ENCODE measurements at regions not wholly inside any gene's neighbourhood (a gene's known extent, or its start where the extent isn't known, plus 50 kb on each side); places are given as distances from the start of the nearest gene placed in this dataset.
"Not testable (repeated sequence)": the region's sequence is repeated elsewhere in the genome, so short reads cannot be mapped to it uniquely, and the experiment has no call there.

DNA sequence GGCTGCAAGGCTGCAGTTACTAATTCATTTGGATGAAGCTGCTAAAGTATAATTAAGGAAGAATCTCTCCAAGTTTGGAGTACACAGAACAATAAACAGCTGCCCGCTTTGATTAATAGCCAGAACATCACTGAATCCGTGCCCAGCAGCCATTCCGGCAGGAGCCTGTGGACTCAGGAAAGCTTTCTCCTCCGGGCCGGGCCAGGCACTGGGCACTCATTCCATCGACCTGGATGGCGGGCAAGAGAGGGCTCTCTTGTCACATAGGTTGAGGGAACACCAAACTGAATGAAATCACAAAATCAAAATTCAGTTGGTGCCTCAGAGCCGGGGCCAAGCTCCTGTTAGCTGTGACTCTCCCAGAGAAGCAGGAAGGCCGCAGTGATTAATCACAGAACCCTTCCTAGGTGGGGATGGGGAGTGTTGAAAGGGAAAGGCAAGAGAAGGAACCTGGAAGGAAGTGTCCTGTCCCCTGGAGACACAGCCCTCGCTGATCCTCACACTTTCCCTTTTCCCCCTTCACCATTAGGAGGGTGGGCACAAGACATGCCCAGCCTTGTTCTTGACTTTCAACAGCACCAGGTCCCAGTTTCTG, 306.7 kb downstream of the NPHP4 start:
- TF ChIP-seq, protein P1, sequence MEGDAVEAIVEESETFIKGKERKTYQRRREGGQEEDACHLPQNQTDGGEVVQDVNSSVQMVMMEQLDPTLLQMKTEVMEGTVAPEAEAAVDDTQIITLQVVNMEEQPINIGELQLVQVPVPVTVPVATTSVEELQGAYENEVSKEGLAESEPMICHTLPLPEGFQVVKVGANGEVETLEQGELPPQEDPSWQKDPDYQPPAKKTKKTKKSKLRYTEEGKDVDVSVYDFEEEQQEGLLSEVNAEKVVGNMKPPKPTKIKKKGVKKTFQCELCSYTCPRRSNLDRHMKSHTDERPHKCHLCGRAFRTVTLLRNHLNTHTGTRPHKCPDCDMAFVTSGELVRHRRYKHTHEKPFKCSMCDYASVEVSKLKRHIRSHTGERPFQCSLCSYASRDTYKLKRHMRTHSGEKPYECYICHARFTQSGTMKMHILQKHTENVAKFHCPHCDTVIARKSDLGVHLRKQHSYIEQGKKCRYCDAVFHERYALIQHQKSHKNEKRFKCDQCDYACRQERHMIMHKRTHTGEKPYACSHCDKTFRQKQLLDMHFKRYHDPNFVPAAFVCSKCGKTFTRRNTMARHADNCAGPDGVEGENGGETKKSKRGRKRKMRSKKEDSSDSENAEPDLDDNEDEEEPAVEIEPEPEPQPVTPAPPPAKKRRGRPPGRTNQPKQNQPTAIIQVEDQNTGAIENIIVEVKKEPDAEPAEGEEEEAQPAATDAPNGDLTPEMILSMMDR (IDR thresholded peaks at IDR 0.05; ENCODE audit: low read length, missing control alignments) = no peak
- no peak overlapping the region for H3K4me3 ChIP-seq (replicated peaks; ENCODE audit: low read depth, low read length)
- DNase-seq (ENCODE audit: low read depth) = no peak

DNA sequence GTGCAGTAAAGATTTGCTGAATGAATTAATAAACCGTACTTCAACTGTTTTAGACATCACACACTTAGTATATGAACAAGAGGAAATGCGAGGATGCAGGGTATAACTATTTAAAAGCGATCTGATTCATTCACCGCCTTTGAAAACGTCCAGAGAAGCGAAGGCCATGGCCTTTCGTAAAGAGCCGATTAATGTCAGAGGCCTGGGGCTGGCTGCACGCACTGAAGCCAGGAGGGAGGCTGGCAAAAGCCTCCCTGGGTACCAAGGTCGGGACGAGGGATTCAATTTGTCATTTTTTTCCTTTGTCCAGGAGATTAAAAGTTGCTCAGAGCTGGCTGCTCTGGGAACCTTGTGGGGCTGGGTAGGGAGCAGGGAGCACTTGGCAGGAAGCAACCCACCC, 307.4 kb downstream of the NPHP4 start:
- no peak for DNase-seq (ENCODE audit: low read depth)

DNA sequence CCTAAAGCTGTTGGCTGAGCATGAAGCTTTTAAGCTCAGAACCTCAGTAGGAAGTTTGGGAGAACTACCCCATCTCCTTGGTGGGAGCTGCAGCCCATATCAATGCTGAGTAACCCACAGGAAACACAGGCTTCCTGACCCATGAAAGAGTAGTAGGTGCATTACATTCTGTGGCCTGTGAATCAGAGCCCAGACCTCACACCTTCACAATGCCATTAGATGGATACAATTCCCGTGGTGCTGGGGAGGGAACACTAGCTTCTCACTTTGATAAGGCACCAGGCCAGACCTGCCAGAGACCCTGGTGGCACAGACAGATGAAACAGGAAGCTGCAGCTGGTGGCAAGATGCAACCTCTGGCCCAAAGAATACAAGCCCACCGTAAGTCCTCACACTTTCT, 308.8 kb downstream of the NPHP4 start:
- H3K4me3 ChIP-seq (replicated peaks; ENCODE audit: low read depth, low read length) = no peak overlapping the region
- TF ChIP-seq, protein P1 (IDR thresholded peaks at IDR 0.05; ENCODE audit: low read length, missing control alignments) = no peak
- no peak for DNase-seq (ENCODE audit: low read depth)

More for the DNA sequence above, 307.4 kb downstream of the NPHP4 start:
- TF ChIP-seq, protein P1 (IDR thresholded peaks at IDR 0.05; ENCODE audit: low read length, missing control alignments) = no peak
- H3K4me3 ChIP-seq (replicated peaks; ENCODE audit: low read depth, low read length) = no peak overlapping the region

DNA sequence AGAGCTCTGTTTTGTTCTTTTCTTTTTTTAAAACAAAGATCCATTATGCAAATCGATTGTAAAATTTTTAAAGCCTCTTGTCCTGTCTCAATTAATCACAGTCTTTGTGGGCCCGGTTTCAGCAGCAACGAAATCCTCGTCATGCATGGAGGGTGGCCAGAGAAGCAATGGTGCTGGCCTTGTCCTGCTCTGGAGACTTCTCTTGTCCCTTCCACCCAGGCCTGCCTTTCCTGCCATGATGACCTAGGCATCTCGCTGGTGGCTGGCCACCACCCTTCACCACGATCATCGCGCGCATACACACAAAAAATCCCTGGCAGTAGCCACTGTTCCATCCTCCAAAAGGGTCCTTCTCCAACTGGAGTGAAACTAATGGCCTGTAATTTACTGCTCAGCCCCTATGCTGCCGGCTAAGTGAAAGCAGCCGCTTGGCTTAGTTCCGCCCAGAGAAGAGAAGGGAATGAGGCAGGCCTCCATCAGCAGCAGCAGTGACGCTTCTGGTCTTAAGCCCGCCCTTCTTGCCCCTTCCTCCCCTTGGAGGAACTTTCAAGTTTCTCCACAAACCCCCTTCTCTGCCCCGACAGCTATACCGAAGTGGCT, 309.5 kb downstream of the NPHP4 start:
- TF ChIP-seq, protein P1 (IDR thresholded peaks at IDR 0.05; ENCODE audit: low read length, missing control alignments) = no peak
- DNase-seq (ENCODE audit: low read depth) = no peak
- no peak overlapping the region for H3K4me3 ChIP-seq (replicated peaks; ENCODE audit: low read depth, low read length)

DNA sequence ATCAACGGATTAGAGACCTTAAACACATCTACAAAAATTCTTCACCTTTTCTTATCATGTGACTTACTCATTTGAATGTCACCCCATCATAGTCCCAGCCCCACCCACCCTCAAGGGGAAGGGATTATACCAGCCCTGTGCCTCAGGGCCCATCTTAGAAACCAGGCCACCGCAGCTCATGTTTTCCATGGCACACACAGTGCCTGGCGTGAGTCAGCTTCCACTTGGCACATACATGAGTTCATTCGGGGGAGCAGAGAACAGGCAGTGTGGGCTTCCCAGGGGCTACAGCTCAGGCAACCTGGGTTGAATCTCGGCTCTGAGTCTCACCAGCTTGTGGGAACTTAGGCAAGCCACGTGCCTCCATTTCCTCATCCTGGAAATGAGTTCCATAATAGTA, 310.6 kb downstream of the NPHP4 start:
- no peak for DNase-seq (ENCODE audit: low read depth)
- TF ChIP-seq, protein P1 (IDR thresholded peaks at IDR 0.05; ENCODE audit: low read length, missing control alignments) = no peak
- H3K4me3 ChIP-seq (replicated peaks; ENCODE audit: low read depth, low read length) = no peak overlapping the region

DNA sequence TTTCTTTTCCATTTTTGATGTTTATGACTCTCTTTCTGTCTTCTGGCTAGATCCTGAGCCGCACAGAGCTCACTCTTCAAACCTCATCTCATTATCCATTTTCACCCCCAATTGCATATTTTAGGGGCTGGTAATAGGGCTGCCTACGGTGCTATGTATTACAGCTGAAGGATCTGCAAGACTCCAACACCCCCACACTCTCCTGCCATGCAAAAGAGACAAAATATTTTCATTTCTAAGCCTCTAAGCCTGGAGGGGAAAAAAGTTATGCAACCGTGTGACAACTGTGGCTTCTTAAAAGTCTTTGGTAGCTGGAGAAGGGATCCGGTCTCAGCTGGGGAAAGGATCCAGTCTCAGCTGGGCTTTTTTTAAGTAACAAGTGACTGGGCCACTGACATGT, 311.6 kb downstream of the NPHP4 start:
- no peak for DNase-seq (ENCODE audit: low read depth)
- TF ChIP-seq, protein P1 (IDR thresholded peaks at IDR 0.05; ENCODE audit: low read length, missing control alignments) = no peak
- no peak overlapping the region for H3K4me3 ChIP-seq (replicated peaks; ENCODE audit: low read depth, low read length)

DNA sequence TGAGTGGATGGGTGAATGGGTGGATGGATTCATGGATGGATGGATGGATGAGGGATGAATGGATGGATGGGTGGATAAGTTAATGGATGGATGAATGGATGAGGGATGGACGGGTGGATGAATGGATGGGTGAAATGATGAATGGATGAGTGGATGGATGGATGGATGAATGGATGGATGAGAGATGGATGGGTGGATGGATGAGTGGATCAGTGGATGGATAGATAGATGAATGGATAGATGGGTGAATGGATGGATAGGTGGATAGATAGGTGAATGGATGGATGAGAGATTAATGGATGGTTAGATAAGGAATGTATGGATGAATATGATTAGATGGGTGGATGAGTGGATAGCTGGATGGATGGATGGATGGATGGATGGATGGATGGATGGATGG, 313.5 kb downstream of the NPHP4 start:
- no peak for DNase-seq (ENCODE audit: low read depth)
- no peak overlapping the region for H3K4me3 ChIP-seq (replicated peaks; ENCODE audit: low read depth, low read length)
- TF ChIP-seq, protein P1 (IDR thresholded peaks at IDR 0.05; ENCODE audit: low read length, missing control alignments) = no peak

DNA sequence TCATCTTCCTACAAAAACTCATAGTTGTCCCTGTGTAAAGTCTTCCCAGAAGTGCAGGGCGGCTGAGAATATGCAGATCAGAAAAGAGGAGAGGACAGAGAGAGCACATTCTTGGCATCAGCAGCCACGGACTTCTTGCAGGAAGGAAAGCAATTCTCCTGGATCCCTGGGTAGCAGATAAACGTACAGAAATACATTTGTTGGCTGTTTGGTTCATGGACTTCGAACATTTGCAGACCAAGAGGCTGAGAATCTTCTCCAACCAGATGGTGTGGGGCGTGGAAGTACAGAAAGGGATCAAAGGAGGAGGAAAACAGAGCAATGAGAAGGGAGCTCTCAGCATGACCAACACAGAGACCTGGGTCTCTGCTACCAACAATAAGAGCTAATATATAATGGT, 319.9 kb downstream of the NPHP4 start:
- not testable (repeated sequence) for H3K4me3 ChIP-seq (replicated peaks; ENCODE audit: low read depth, low read length); DNase-seq (ENCODE audit: low read depth)

Data from fibroblast of pulmonary artery (primary cell).